T follicular helper cell (primary cell): ENCODE measurements at regions not wholly inside any gene's neighbourhood (a gene's known extent, or its start where the extent isn't known, plus 50 kb on each side); places are given as distances from the start of the nearest gene placed in this dataset.
"Not testable (repeated sequence)": the region's sequence is repeated elsewhere in the genome, so short reads cannot be mapped to it uniquely, and the experiment has no call there.

Experiments
- DNase-seq: peaks from one replicate; pipeline ENCODE4 v3.0.0-alpha.2; 2020; ENCODE audit warnings: low read depth

DNA sequence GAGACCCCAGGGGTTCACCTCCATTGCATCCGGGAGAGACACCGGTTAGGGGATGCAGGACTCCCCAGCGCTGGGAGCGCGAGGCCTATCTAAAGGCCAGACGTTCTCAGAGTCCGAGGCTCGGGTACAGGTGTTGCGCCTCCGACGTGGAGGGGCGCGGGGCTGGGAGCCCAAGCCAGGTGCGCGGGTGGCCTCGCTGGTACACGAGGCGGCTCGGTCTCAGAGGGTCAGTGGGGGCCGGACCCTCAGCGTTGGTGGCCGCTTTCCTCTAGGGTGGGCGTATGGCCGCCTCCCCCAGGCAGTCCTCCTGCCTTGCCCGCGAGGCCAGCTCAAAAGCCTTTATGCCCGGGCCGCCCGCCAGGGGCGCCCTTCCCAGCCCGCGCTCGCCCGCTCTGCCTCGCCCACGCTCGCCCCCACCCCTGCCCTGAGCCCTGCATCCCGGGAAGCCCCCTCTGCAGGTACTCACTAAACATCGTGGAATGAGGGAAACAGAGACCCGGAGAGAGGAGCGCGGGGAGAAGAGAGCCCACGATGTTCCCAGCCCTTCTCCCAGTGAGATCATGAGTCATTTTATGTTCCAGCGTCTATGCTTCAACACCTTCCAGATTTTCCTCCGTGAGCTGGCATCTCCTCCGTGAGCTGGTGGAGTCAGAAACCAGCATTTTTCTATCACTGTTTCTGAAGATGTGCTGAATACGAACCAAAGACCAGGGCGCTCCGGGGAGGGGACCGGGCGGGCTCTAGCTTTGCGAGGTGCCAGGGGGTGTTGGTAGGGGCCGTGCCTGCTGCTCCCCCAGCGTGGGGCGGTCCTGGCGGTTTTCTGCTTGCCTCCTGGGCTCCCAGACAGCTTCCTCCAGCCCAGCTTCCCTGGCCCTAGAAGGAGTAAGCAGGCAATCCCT, 73.8 kb downstream of the DIO3 start:
- DNase-seq: no peak

DNA sequence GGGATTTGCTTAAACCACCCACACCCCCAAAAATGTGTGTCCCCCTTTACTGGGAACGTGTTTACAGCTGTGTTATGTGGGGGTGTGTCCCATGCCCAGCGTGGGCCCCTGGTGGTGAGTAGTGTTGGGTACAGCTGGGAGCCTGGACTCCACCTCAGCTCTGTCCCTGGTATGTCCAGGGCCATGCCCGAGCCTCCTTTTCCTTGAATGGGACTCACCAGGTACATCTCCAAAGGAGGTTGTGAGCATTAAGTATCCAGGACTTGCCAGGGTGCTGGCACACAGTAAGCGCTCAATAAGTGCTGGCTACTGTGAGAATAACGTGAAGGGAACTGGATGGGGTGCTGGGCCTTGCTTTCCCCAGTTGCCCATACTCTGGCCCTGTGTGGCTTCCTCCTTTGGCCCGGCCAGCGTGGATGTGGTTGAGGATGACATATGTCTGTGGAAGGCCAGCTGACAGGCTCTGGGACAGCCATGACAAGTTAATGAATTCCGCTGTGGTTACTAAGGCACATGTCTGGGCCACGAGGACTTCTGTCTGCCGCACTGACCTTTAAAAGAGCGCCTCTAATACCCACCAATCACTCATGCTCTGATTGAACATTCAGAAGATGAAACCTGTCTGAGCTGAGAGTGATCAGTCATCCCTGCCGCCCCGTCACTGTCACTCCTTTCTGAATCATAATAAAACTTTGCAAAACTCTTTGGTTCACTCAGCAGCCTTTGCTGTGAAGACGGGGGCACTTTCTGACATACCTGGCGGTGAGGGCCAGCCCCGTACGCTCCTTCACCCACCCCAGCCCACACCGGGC, 74.7 kb downstream of the DIO3 start:
- DNase-seq: no peak

DNA sequence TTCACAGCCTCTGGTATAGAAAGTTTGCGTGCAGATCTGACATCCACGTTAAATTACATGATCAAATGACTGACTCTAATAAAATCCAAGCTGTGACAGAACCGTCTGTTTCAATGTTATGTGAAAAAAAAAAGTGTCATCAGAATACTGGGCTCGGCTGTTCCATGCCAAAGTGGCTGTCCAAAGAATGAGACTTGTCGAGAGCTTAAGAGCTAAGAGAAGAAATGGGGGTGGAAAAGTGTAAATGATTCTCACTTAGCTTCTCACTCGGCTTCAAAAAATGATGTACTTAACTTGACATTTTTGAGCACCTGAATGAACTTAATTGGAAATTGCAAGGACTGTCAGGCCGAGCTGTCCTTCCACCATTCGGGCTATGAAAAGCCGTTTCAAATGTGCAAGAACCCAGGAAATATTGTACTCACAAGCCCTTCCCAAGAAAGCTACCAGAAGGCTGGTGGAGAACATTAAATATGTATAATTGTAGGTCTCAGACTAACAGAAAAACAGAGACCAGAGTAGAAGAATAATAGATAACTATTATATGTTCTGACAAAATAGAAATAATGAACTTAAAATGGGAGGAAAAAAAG, 78.0 kb downstream of the DIO3 start:
- DNase-seq: no peak

DNA sequence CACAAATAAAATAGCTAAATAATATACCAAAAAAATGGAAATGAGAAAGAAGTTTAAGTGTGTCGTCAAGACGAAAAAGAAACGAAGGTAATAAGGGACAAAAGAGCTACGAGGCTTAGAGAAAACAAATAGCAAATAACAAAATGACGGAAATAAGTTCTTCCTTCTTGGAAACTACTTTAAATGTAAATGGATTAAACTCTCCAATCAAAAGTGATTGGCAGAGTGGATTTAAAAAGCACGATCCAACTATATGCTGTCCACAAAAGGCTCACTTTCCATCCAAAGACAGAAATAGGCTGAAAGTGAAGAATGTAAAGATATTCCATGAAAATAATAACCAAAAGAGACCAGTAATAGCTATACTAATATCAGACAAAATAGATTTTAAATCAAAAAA, 82.4 kb downstream of the DIO3 start:
- DNase-seq: no peak

DNA sequence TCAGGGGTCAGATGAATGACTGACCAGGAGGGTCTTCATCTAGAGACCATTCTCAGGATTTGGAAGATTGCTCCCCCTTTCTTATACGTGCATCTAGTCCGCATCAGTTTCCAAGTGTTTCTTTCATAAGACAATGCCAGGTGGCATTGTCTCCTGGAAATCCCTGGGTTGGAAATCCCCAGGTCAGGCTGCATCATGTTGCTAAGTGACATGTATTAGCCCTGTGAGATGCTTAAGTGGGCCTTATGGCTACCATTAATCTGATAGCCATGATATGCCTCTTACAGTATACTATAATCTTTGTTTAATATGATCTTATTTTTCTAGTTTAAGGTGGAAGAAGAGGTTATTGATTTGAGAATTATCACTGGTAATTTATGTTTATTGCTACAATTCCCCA, 92.8 kb downstream of the DIO3 start:
- DNase-seq: no peak

DNA sequence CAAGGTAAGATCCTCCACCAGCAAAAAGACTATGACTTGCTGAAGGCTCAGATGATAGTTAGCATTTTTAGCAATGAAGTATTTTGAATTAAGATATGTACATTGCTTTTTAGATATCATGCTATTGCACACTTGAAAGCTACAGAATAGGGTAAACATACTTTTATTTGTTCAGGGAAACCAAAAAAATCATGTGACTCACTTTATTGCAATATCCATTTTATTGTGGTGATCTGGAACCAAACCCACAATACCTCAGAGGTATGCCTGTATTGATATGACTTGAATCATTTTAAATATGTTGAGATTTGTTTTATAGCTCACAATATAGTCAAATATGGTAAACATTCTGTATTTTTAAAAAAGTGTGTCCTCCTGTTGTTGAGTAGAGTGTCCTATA, 96.1 kb downstream of the DIO3 start:
- DNase-seq: no peak

DNA sequence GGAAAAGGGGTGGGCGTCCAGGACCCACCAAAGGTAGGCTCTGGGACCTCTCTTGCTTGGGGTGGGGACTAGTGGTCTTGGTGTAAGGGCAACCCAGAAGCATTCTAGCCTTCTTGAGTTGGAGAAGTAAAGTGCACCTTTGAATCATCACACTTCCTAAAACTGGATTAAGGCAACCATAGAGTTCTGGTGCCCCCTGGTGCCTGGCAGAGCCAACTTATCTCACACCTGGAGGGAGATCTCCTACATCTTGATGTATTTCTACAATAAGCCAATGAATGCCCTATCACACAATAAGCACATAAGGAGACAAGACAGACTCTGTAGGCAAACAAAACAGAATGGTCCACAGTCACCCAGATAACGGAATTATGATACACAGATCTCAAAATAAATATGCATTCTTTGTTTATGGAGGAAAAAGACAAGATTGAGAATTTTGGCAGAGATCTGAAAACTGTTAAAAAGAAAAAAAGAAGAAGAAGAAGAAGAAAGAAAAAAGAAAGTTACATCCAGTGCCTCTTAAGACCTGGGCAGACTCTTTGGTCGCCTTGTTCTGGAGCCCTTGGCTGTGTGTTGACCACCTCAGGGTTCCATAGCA, 95.9 kb upstream of the PPP2R5C start:
- DNase-seq: peak; percentile 3

DNA sequence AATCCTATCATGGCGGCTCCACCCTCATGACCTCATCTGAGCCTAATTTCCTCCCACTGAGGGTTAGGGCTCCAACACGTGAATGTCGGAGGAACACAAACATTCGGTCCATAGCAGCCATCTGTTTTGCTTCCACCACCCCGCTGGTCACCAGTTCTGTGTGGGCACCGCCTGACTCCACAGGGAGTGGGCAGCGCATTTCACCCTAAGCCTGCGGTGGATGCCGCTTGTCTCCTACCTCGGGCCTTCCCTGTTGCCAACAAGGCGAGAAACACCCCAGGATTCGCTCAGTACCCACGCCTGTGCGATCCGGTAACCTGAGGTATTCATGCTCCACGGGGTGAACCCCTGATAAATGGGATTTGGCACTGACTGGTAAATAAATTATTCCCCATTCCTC, 95.2 kb upstream of the PPP2R5C start:
- DNase-seq: no peak

DNA sequence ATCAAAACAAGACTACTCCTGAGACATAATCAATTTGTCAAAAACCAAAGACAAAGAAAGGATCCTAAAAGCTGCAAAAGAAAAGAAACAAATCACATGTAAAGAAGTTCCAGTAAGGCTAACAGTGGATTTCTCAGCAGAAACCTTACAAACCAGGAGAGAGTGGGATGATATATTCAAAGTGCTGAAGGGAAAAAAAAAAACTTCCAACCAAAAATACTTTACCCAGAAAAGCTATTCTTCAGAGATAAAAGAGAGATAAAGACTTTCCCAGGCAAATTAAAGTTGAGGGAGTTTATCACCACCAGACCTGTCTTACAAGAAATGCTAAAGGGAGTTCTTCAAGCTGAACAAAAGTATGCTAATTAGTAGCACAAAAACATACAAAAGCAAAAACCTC, 91.9 kb upstream of the PPP2R5C start:
- no peak for DNase-seq

DNA sequence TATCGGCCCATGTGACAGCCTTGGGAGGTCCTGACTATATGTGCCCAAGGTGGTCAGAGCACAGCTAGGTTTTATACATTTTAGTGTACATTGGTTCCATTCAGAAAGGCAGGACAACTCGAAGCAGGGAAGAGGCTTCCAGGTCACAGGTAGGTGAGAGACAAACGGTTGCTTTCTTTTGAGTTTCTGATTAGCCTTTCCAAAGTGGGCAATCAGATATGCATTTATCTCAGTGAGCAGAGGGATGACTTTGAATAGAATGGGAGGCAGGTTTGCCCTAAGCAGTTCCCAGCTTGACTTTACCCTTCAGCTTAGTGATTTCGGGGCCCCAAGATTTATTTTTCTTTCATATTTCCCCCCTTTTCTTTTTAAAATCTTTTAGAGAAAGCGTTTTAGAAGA, 87.6 kb upstream of the PPP2R5C start:
- DNase-seq: no peak

DNA sequence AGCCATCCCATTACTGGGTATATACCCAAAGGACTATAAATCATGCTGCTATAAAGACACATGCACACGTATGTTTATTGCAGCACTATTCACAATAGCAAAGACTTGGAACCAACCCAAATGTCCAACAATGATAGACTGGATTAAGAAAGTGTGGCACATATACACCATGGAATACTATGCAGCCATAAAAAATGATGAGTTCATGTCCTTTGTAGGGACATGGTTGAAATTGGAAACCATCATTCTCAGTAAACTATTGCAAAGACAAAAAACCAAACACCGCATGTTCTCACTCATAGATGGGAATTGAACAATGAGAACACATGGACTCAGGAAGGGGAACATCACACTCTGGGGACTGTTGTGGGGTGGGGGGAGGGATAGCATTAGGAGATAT, 85.7 kb upstream of the PPP2R5C start:
- not testable (repeated sequence) for DNase-seq

DNA sequence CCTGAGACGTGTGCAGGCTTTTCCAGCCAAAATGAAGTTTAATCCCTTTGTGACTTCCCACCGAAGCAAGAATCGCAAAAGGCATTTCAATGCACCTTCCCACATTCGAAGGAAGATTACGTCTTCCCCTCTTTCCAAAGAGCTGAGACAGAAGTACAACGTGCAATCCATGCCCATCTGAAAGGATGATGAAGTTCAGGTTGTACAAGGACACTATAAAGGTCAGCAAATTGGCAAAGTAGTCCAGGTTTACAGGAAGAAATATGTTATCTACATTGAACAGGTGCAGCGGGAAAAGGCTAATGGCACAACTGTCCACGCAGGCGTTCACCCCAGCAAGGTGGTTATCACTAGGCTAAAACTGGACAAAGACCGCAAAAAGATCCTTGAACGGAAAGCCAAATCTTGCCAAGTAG, 83.6 kb upstream of the PPP2R5C start:
- not testable (repeated sequence) for DNase-seq

DNA sequence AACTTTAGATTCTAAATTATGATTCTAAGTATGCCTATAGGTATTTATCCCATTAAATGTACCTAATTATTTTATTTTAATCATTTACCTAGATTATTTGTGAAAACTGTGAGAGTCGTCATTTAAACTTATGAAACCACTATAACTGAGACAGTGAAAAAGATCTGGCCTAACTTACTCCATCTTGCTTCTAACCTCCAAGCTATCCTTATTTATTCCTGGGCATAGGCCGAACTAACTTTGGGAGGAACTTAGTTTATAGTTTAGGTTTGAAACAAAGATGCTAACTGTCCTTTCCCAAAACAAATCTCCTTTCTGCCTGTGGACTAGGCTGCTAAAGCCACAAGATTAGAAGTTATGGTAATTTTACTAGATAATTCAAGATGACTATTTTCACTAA, 79.7 kb upstream of the PPP2R5C start:
- DNase-seq: no peak

DNA sequence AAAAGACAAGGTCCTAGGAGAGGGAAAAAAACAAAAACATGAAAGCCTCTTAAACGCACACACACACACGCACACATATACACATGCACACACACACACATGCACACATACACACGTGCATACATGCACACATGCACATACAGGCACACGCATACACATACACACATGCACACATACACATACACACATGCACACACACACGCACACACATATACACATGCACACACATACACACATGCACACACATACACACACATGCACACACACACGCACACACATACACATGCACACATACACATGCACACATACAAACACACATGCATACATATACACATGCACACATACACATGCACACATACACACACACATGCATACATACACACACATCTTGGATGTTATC, 78.1 kb upstream of the PPP2R5C start:
- no peak for DNase-seq

DNA sequence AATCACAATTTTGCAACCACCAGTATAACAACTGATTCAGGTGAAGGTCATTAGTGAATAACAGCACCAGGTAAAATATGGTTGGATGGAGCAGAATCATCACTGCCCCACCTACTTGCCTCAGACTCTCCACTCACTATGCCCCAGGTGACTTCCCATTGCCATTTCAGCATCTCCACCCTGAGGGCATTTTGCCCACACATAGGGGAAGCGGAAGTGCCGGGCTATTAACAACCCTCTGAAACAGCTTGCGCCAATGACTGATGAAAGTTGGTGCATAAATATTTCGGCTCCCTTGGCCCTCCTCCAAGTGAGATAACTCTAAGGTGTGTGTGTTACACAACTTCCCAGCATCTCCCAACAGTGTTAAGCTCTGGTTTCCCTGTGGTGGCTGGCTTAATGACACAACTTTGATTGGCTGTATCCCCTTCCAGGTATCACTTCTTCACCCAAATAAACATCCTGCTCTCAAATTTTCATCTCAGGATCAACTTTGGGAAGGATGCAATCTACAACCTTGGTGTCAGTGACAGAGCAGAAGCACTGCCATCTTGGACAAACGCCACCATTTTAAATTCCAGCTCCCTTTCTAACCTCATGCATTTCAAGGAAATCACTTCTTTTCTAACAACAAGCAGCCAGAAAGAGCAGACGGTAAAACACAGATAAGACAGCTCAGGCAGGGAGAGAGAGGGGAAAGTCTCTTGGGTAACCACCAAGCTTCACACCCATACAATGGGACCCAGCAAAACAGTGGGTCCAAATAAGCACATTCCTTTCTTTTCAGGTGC, 73.6 kb upstream of the PPP2R5C start:
- no peak for DNase-seq

DNA sequence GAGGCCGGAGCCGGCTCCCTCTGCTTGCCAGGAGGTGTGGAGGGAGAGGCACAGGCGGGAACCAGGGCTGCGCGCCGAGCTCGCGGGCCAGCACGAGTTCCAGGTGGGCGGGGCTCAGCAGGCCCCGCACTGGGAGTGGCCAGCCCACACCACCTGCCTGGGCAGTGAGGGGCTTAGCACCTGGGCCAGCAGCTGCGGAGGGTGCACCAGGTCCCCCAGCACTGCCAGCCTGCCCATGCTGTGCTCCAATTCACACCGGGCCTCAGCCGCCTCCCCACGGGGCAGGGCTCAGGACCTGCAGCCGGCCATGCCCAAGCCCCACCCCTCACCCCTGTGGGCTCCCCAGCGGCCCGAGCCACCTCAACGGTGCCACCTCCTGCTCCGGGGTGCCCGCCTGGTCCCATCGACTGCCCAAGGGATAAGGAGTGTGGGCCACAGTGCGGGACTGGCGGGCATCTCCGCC, 72.4 kb upstream of the PPP2R5C start:
- no peak for DNase-seq

DNA sequence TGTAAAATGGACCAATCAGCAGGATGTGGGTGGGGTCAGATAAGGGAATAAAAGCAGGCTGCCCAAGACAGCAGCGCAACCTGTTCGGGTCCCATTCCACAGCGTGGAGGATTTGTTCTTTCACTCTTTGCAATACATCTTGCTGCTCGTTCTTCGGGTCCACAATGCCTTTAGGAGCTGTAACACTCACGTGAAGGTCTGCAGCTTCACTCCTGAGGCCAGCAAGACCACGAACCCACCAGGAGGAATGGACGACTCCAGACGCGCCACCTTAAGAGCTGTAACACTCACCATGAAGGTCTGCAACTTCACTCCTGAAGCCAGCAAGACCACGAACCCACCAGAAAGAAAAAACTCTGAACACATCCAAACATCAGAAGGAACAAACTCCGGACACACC, 71.5 kb upstream of the PPP2R5C start:
- DNase-seq: not testable (repeated sequence)

DNA sequence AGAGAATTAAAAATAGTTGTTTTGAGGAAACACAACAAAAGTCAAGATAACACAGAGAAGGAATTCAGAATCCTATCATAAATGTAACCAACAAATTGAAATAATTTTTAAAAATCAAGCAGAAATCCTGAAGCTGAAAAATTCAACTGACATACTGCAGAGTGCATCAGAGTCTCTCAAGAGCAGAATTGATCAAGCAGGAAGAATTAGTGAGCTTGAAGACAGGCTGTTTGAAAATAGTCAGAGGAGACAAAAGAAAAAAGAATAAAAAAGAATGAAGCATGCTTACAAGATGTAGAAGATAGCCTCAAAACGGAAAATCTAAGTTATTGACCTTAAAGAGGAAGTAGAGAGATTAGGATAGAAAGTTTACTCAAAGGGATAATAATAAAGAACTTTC, 65.8 kb upstream of the PPP2R5C start:
- DNase-seq: no peak

DNA sequence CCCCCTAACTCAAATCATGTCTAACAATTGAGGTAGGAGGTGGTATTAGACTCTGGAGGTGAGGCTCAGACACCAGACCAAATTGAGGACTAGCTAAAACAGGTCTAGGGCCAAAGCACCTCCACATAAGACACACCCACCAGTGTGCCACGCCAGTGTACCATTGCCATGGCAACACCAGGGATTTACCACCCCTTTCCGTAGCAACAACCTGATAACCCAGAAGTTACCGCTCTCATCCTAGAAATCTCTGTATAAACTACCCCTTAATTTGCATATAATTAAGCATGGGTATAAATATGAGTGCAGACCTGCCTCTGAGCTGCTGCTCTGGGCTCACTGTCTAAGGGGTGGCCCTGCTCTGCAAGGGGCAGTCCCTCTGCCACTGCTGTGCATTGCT, 57.4 kb upstream of the PPP2R5C start:
- DNase-seq: no peak

DNA sequence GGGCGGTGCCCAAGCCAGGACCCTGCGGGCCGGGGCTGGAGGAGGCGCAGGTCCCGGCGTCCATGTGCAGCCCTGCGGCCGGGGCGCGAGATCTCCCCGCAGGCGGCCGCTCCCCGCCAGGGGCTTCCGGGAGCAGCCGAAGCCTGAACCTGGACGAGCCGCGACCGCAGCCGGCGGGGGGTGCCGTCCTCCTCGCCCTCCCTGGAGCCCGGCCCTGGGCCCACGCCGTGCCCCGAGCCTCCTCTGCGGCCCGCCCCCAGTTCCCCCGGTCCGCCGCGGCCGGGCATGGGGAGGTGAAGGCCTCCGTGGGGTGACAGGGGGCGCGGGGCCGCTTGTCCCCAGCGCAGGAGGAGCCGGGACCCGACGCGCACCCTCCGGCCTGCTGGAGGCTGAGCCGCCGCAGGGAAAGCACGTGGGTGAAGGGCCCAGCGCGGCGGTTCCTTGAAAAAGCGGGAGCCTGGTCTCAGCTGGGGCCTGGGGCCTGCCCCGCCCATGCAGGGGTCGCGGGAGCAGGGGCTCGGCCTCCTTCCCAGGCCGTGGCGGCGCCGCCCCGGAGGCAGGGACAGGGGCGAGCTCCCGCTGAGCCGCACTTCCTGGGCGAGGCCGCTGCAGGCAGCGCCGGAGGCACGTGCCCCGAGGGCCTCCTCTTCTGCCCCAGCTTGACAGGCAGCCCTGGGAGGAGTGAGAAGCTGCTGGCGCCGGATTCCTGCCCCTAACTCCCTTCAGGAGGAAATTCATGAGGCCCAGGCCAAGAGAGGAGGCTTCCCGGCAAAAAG, 55.6 kb upstream of the PPP2R5C start:
- peak; percentile 55 for DNase-seq
